SU-DHL-6 (cell line): ENCODE measurements at regions not wholly inside any gene's neighbourhood (a gene's known extent, or its start where the extent isn't known, plus 50 kb on each side); places are given as distances from the start of the nearest gene placed in this dataset.

ENCODE experiments used
- H2AFZ ChIP-seq: fragments of 200-600 bp; sonication (generic); 2 replicates; pipeline ENCODE4 v1.6.1; 2014; ENCODE audit warnings: low read depth, mild to moderate bottlenecking, moderate library complexity, mixed read lengths, antibody characterized with exemption, low read length; ENCODE audit not compliant: severe bottlenecking
- H3F3A ChIP-seq: fragments of 200-600 bp; shearing (Covaris generic); 2 replicates; pipeline ENCODE4 v1.6.0; 2016; ENCODE audit warnings: antibody characterized with exemption, mild to moderate bottlenecking; ENCODE audit not compliant: insufficient read depth
- H3K27ac ChIP-seq: fragments of 200-600 bp; sonication (generic); 2 replicates; pipeline ENCODE4 v1.5.1; 2016; ENCODE audit warnings: low read depth, mild to moderate bottlenecking, low read length, moderate library complexity, mixed read lengths
- H3K27me3 ChIP-seq: fragments of 200-600 bp; sonication (generic), shearing (Covaris generic); 2 replicates; pipeline ENCODE4 v1.6.0; 2014; ENCODE audit warnings: mild to moderate bottlenecking, low read length
- H3K36me3 ChIP-seq: fragments of 200-600 bp; sonication (generic); 2 replicates; pipeline ENCODE4 v1.6.1; 2014; ENCODE audit warnings: mild to moderate bottlenecking, low read length, mixed read lengths
- H3K4me2 ChIP-seq: fragments of 300-600, 200-600 bp; shearing (Covaris generic), sonication (generic); 2 replicates; pipeline ENCODE4 v1.6.0; 2014; ENCODE audit warnings: low read length, low read depth, mild to moderate bottlenecking; ENCODE audit not compliant: poor library complexity, severe bottlenecking
- H3K4me3 ChIP-seq: fragments of 200-600 bp; sonication (generic); 2 replicates; pipeline ENCODE4 v1.5.1; 2014; ENCODE audit warnings: antibody characterized with exemption, low read length, mild to moderate bottlenecking, mixed read lengths; ENCODE audit not compliant: insufficient read depth, poor library complexity, severe bottlenecking
- H3K79me2 ChIP-seq: fragments of 200-600 bp; sonication (generic); 2 replicates; pipeline ENCODE4 v1.6.1; 2014; ENCODE audit warnings: mild to moderate bottlenecking, low read length, moderate library complexity; ENCODE audit not compliant: insufficient read depth
- H3K9ac ChIP-seq: fragments of 200-600 bp; sonication (generic); 2 replicates; pipeline ENCODE4 v1.7.0; 2014; ENCODE audit warnings: mild to moderate bottlenecking, low read length
- H3K9me2 ChIP-seq: fragments of 200-600 bp; sonication (generic); replicated peaks from 2 replicates; pipeline ENCODE4 v1.6.1; 2014; ENCODE audit warnings: low read length; ENCODE audit not compliant: insufficient read depth
- H3K9me3 ChIP-seq: fragments of 200-600 bp; sonication (generic); 2 replicates; pipeline ENCODE4 v1.6.1; 2014; ENCODE audit warnings: low read length, mixed read lengths; ENCODE audit not compliant: insufficient read depth
- H4K20me1 ChIP-seq: fragments of 200-600 bp; sonication (generic); 2 replicates; pipeline ENCODE4 v1.6.1; 2014; ENCODE audit warnings: low read depth, mild to moderate bottlenecking, antibody characterized with exemption, low read length, moderate library complexity, mixed read lengths
- CTCF ChIP-seq: fragments of 200-600 bp; sonication (generic); IDR thresholded peaks from one replicate; pipeline ENCODE4 v1.5.1; 2017; ENCODE audit warnings: antibody characterized with exemption, mild to moderate bottlenecking, low read length, moderate library complexity; ENCODE audit not compliant: insufficient read depth, poor library complexity, severe bottlenecking
- EZH2phosphoT487 ChIP-seq: fragments of 200-600 bp; sonication (generic), shearing (Covaris generic); conservative IDR thresholded peaks from 2 replicates; pipeline ENCODE4 v1.6.1; 2018; ENCODE audit warnings: mild to moderate bottlenecking, antibody characterized with exemption, low read length, moderate library complexity, mixed read lengths

- H3K36me3 ChIP-seq: no peaks in the 10 kb centered on the region
- H2AFZ ChIP-seq: no peak overlapping the region
- no peak overlapping the region for H3K9ac ChIP-seq
- no peak overlapping the region for H3K27ac ChIP-seq
- no peak overlapping the region for H3K4me3 ChIP-seq
- H3K9me3 ChIP-seq: no peaks in the 10 kb centered on the region
- no peaks in the 10 kb centered on the region for H3K79me2 ChIP-seq
- no peaks in the 10 kb centered on the region for H3K27me3 ChIP-seq
- H3K9me2 ChIP-seq: no peaks in the 10 kb centered on the region
- TF ChIP-seq CTCF: no peak
- no peak for TF ChIP-seq EZH2phosphoT487
- H3K4me2 ChIP-seq: no peak overlapping the region
- no peaks in the 10 kb centered on the region for H4K20me1 ChIP-seq
- no peaks in the 10 kb centered on the region for H3F3A ChIP-seq
Observed at GRCh38 chr15:55126111-55126510, 70.6 kb downstream of the RSL24D1 start.

- no peaks in the 10 kb centered on the region for H3K36me3 ChIP-seq
Observed at GRCh38 chr15:55124616-55125015, 72.1 kb downstream of the RSL24D1 start.

GRCh38 chr15:55118344-55118870 lies 78.3 kb downstream of the RSL24D1 start:
- Histone ChIP-seq H3K4me2 (no peak overlapping the region), H3K9me2 (no peaks in the 10 kb centered on the region; the same call in 1 of the 2 replicates), H3K27ac (no peak overlapping the region), H3F3A (no peaks in the 10 kb centered on the region), H3K9me3 (no peaks in the 10 kb centered on the region), H3K9ac (no peak overlapping the region), H3K79me2 (no peaks in the 10 kb centered on the region), H3K4me3 (no peak overlapping the region), H3K27me3 (no peaks in the 10 kb centered on the region), H4K20me1 (no peaks in the 10 kb centered on the region), H2AFZ (no peak overlapping the region), H3K36me3 (no peaks in the 10 kb centered on the region)
- no peak for TF ChIP-seq EZH2phosphoT487
- TF ChIP-seq CTCF: no peak

More at GRCh38 chr15:55124616-55125015, 72.1 kb downstream of the RSL24D1 start:
- Histone ChIP-seq H3K9me3 (no peaks in the 10 kb centered on the region), H3K4me2 (no peak overlapping the region), H4K20me1 (no peaks in the 10 kb centered on the region), H3K27ac (no peak overlapping the region), H3K79me2 (no peaks in the 10 kb centered on the region), H3K4me3 (no peak overlapping the region), H3K27me3 (no peaks in the 10 kb centered on the region), H3K9ac (no peak overlapping the region), H3K9me2 (no peaks in the 10 kb centered on the region), H3F3A (no peaks in the 10 kb centered on the region), H2AFZ (no peak overlapping the region)
- TF ChIP-seq EZH2phosphoT487 (no peak), CTCF (no peak)
